Endothelial cell of umbilical vein (primary cell): ENCODE measurements at regions not wholly inside any gene's neighbourhood (a gene's known extent, or its start where the extent isn't known, plus 50 kb on each side); places are given as distances from the start of the nearest gene placed in this dataset.

Experiments
- BruUV-seq: library from RNA; stranded (reverse); fragments of 400-500 nt; replicated peaks from 2 replicates; lab custom pipeline; 2021; lab: Mats Ljungman, UMichigan
- CTCF ChIA-PET: fragments of 300-600, 350-600 bp; sonication (Branson Sonifier 250); formaldehyde crosslinking; loops from one replicate; lab custom pipeline; 2021; ENCODE audit warnings: antibody characterized with exemption, inconsistent platforms; lab: Charles Lee
- POLR2A ChIA-PET: fragments of 300-600, 350-600 bp; sonication (Branson Sonifier 250); formaldehyde crosslinking; loops from one replicate; lab custom pipeline; 2021; ENCODE audit warnings: antibody characterized with exemption, inconsistent platforms; lab: Charles Lee
- DNase-seq: peaks from one replicate; pipeline ENCODE4 v3.0.0-alpha.2; 2011; ENCODE audit warnings: low read depth, low spot score
- FAIRE-seq: peaks from 2 replicates; lab custom pipeline; 2011; peaks lifted over from hg19 to GRCh38; lab: Jason Lieb, UNC
- H2AFZ ChIP-seq: 2 replicates; pipeline ENCODE4 v1.6.0; 2012; ENCODE audit warnings: low read depth, low read length, control low read depth, inconsistent platforms
- H3K27ac ChIP-seq: 2 replicates; pipeline ENCODE4 v1.5.1; 2011; ENCODE audit warnings: low read depth, mild to moderate bottlenecking, control low read depth, low read length, moderate library complexity; ENCODE audit not compliant: insufficient read depth
- H3K27me3 ChIP-seq, 2 experiments: 2 replicates each; pipeline versions ENCODE4 v1.6.0 to v1.6.1; 2011; ENCODE audit warnings: low read length in 2 of 2, mixed read lengths in 1 of 2; ENCODE audit not compliant: control insufficient read depth in 2 of 2, insufficient read depth in 2 of 2
- H3K36me3 ChIP-seq, 2 experiments: 2 replicates in 1 of 2; 3 replicates in 1 of 2; pipeline ENCODE4 v1.5.1; 2011; ENCODE audit warnings: low read length in 2 of 2, mild to moderate bottlenecking in 1 of 2, moderate library complexity in 1 of 2; ENCODE audit not compliant: control insufficient read depth in 2 of 2, insufficient read depth in 2 of 2; ENCODE audit errors: extremely low read depth in 1 of 2
- H3K4me1 ChIP-seq: 3 replicates; pipeline ENCODE4 v1.5.1; 2011; ENCODE audit warnings: mild to moderate bottlenecking, low read length; ENCODE audit not compliant: control insufficient read depth, insufficient read depth; ENCODE audit errors: extremely low read depth
- H3K4me2 ChIP-seq: 2 replicates; pipeline ENCODE4 v1.6.1; 2011; ENCODE audit warnings: low read length, control low read depth, mixed read lengths; ENCODE audit not compliant: insufficient read depth
- H3K4me3 ChIP-seq, 3 experiments: fragments of 200-600 bp in 1 of 3; sonication (generic), shearing (Covaris generic) in 1 of 3; replicated peaks in 1 of 3; 2 replicates each; pipeline ENCODE4 v1.5.1; 2011 to 2016; ENCODE audit warnings: control low read depth in 3 of 3, low read length in 3 of 3, mild to moderate bottlenecking in 2 of 3, inconsistent platforms in 1 of 3, low read depth in 1 of 3, moderate library complexity in 1 of 3; ENCODE audit not compliant: insufficient read depth in 1 of 3
- H3K79me2 ChIP-seq: 2 replicates; pipeline ENCODE4 v1.6.0; 2012; ENCODE audit warnings: low read length, inconsistent platforms; ENCODE audit not compliant: control insufficient read depth, insufficient read depth
- H3K9ac ChIP-seq: replicated peaks from 2 replicates; pipeline ENCODE3; 2011; ENCODE audit warnings: low read length, control low read depth; ENCODE audit not compliant: insufficient read depth; ENCODE audit errors: extremely low read depth
- H3K9me1 ChIP-seq: replicated peaks from 3 replicates; pipeline ENCODE4 v1.6.0; 2011; ENCODE audit warnings: mild to moderate bottlenecking, low read length; ENCODE audit not compliant: control insufficient read depth, insufficient read depth; ENCODE audit errors: extremely low read depth
- H3K9me3 ChIP-seq: replicated peaks from 2 replicates; pipeline ENCODE4 v1.5.1; 2012; ENCODE audit warnings: low read length, inconsistent platforms; ENCODE audit not compliant: control insufficient read depth, insufficient read depth
- H4K20me1 ChIP-seq: replicated peaks from 2 replicates; pipeline ENCODE3; 2011; ENCODE audit warnings: mild to moderate bottlenecking, low read length; ENCODE audit not compliant: control insufficient read depth, insufficient read depth; ENCODE audit errors: extremely low read depth
- EZH2 ChIP-seq: IDR thresholded peaks from 2 replicates; pipeline ENCODE4 v1.6.1; 2012; ENCODE audit warnings: borderline replicate concordance, low read depth, mild to moderate bottlenecking, moderate library complexity, low read length, inconsistent platforms; ENCODE audit not compliant: severe bottlenecking
- FOS ChIP-seq: IDR thresholded peaks from 2 replicates; pipeline ENCODE4 v1.6.1; 2011; ENCODE audit warnings: mild to moderate bottlenecking, low read length, moderate library complexity, borderline replicate concordance; ENCODE audit not compliant: insufficient read depth
- GATA2 ChIP-seq: IDR thresholded peaks from 2 replicates; pipeline ENCODE4 v1.7.0; 2011; ENCODE audit warnings: low read depth, mild to moderate bottlenecking, moderate library complexity, mixed read lengths, low read length; ENCODE audit not compliant: insufficient read length, insufficient read depth
- JUN ChIP-seq: IDR thresholded peaks from 2 replicates; pipeline ENCODE4 v1.6.1; 2011; ENCODE audit warnings: borderline replicate concordance, low read depth; ENCODE audit not compliant: insufficient read length, insufficient read depth
- MYC ChIP-seq: IDR thresholded peaks from one replicate; pipeline ENCODE4 v1.6.1; 2011; ENCODE audit warnings: mild to moderate bottlenecking, low read depth, low read length
- POLR2A ChIP-seq: IDR thresholded peaks from 2 replicates; pipeline ENCODE4 v1.6.1; 2012; ENCODE audit warnings: low read depth, mild to moderate bottlenecking, control low read depth, low read length
- POLR2AphosphoS5 ChIP-seq: IDR thresholded peaks from 2 replicates; pipeline ENCODE4 v1.6.1; 2012; ENCODE audit warnings: low read depth, mild to moderate bottlenecking, control low read depth, low read length, moderate library complexity; ENCODE audit not compliant: insufficient read depth
- dilution Hi-C: fragments of 300-500 bp; cut with MboI; formaldehyde crosslinking; loops from one replicate; pipeline ENCODE4 v1.15.0; 2019; ENCODE audit warnings: low sequenced_read_pairs; ENCODE audit not compliant: extremely low pct_ligation_motif_present
- intact Hi-C: fragments of 100-400 bp; cut with micrococcal nuclease; formaldehyde crosslinking; loops from one replicate; pipeline ENCODE4 v1.10.0; 2022
- TF ChIP-seq, protein P1 (sequence below), 2 donors: IDR thresholded peaks; 1 replicate in 1 of 2; 2 replicates in 1 of 2; pipeline ENCODE4 v1.5.1; 2011; ENCODE audit warnings: low read length in 2 of 2, mild to moderate bottlenecking in 2 of 2, moderate library complexity in 2 of 2, control low read depth in 1 of 2, inconsistent platforms in 1 of 2, low read depth in 1 of 2; ENCODE audit not compliant: insufficient read depth in 1 of 2; ENCODE audit errors: extremely low read depth in 1 of 2
- TF ChIP-seq, protein P2 (sequence below): IDR thresholded peaks from 2 replicates; pipeline ENCODE4 v1.6.1; 2011; ENCODE audit not compliant: insufficient read depth, insufficient read length

DNA sequence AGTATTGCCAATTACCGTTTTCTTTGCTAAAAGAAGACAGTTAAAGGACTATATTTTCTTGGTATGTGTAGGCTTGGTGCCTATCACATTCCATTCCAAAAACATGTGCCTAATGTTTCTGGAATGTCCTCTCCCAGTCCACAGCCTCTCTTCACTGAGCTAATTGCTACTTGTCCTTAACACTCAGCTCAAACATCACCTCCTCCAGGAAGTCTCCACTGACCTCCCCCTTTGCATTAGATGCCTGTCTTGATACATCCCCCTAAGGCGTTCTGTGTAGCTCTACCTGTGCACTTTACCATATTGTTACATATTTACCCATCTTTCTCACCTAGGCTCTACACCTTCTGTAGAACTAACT is 195.6 kb upstream of the CAMK1G start:
- Histone ChIP-seq H3K79me2 (no peaks in the 10 kb centered on the region), H3K9me3 (no peaks in the 10 kb centered on the region), H3K4me2 (no peak overlapping the region), H3K9ac (no peak overlapping the region), H3K36me3 (no peaks in the 10 kb centered on the region), H3K4me1 (no peaks in the 10 kb centered on the region), H3K9me1 (no peaks in the 10 kb centered on the region), H3K27me3 (no peaks in the 10 kb centered on the region), H3K4me3 (no peak overlapping the region), H3K27ac (no peak overlapping the region), H4K20me1 (no peaks in the 10 kb centered on the region), H2AFZ (no peak overlapping the region)
- DNase-seq, result no peak
- dilution Hi-C loops (no loop called here), intact Hi-C loops (no loop called here)
- ChIA-PET POLR2A (no interaction called here), CTCF (no interaction called here)
- no TSS peak for BruUV-seq
- TF ChIP-seq JUN, result no peak
- no peak for TF ChIP-seq GATA2
- TF ChIP-seq POLR2AphosphoS5, result no peak
- no peak for TF ChIP-seq FOS
- TF ChIP-seq EZH2, result no peak
- TF ChIP-seq MYC, result no peak
- TF ChIP-seq, protein P1, sequence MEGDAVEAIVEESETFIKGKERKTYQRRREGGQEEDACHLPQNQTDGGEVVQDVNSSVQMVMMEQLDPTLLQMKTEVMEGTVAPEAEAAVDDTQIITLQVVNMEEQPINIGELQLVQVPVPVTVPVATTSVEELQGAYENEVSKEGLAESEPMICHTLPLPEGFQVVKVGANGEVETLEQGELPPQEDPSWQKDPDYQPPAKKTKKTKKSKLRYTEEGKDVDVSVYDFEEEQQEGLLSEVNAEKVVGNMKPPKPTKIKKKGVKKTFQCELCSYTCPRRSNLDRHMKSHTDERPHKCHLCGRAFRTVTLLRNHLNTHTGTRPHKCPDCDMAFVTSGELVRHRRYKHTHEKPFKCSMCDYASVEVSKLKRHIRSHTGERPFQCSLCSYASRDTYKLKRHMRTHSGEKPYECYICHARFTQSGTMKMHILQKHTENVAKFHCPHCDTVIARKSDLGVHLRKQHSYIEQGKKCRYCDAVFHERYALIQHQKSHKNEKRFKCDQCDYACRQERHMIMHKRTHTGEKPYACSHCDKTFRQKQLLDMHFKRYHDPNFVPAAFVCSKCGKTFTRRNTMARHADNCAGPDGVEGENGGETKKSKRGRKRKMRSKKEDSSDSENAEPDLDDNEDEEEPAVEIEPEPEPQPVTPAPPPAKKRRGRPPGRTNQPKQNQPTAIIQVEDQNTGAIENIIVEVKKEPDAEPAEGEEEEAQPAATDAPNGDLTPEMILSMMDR (IDR thresholded peaks at IDR 0.05; ENCODE audit: extremely low read depth in 1 of 2, insufficient read depth in 1 of 2, low read depth in 1 of 2, low read length in 2 of 2), result no peak
- TF ChIP-seq, protein P2, sequence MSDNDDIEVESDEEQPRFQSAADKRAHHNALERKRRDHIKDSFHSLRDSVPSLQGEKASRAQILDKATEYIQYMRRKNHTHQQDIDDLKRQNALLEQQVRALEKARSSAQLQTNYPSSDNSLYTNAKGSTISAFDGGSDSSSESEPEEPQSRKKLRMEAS, result no peak
- TF ChIP-seq POLR2A, result no peak
- FAIRE-seq, result no peak
